GM19023 (cell line): ENCODE measurements at regions not wholly inside any gene's neighbourhood (a gene's known extent, or its start where the extent isn't known, plus 50 kb on each side); places are given as distances from the start of the nearest gene placed in this dataset.
"Not testable (repeated sequence)": the region's sequence is repeated elsewhere in the genome, so short reads cannot be mapped to it uniquely, and the experiment has no call there.

ENCODE experiments used
- ATAC-seq: cut with Tn5 transposase; IDR thresholded peaks from one replicate; pipeline ENCODE4 v1.9.1; 2021; ENCODE audit warnings: mild to moderate bottlenecking, moderate library complexity; ENCODE audit not compliant: unreplicated experiment

DNA sequence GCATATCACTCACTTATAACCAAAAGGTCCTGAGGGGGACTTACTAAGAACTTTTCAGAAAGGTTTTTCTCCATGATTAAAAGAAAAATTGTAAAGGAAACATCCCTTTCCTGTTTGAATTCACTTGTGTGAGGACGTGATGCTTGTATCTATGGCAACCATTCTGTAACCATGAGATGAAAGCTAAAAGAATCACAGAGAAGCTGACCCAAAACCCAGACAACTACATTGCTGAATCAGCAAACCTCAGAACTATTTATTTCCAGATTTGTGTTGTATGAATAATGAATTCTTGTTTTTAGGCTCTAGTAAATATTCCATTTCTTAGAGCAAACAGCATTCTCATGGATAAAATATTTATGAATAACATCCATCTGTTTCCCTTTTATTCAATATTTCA, 91.2 kb downstream of the RCHY1 start:
- no peak for ATAC-seq

DNA sequence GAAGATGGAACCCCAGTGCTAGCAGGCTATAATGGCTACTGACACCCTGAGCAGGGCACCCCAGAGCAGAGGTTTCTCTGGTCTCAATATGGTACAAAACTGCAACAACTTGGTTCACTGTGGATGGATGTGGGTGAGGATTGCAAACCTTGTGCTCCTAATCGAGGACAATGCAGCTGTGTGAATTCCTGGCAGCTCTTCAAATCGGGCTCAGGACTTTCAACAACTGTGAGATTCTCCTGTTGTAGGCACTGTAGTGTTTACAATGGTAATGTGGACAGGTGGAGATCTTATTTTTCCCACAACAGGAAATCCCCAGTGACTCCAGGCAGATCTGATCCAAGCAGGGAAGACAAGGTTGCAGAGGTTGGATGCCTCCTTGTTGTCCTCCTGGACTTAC, 101.5 kb downstream of the RCHY1 start:
- ATAC-seq = no peak

DNA sequence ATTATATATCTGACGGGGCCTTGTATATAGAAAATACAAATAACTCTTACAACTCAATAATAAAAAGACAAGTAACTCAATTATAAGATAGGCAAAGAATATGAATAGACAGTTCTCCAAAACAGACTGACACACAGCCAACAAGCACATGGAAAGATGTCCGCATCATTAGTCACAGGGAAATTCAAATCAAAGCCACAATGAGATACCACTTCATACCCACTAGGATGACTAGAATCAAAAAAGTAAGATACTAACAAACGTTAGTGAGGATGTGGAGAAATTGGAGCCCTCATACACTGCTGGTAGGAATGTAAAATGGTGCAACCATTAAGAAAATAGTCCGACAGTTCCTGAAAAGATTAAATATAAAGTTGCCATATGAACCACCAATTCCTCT, 115.7 kb downstream of the RCHY1 start:
- no peak for ATAC-seq

- no peak for ATAC-seq
Measured at GRCh38 chr4:75391489-75392166, 122.6 kb downstream of the RCHY1 start.

DNA sequence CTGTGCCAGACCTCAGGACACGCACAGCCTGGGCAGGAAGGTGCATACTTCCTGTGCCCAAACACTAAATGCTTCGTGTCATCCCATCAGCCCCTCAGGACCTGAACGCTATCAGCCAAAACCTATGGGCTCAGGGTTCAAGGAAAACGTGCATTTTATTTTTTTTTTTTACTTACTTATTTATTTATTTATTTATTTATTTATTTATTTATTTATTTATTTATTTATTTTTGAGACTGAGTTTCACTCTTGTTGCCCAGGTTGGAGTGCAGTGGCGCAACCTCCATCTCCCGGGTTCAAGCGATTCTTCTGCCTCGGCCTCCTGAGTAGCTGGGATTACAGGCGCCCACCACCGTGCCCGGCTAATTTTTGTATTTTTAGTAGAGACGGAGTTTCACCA, 127.8 kb downstream of the RCHY1 start:
- not testable (repeated sequence) for ATAC-seq

DNA sequence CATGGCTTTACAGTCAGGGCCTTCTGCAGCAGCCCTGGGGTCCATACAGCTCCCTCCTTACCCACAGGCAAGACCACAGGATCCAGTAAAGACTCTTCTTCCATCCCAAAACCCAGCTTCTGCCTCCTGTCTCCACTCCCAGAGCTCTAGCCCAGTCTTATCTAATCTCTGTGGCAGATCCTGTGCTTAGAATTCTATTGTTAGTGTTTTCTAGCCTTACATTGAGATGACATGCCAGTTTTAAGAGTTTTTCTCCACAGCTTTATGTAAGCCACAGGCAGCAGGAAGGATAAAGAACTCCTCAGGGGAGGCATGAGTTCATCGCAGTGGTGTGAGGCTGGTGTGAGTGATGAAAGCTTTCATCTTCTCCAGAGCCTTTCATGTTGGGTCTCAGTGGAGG, 129.1 kb downstream of the RCHY1 start:
- no peak for ATAC-seq

DNA sequence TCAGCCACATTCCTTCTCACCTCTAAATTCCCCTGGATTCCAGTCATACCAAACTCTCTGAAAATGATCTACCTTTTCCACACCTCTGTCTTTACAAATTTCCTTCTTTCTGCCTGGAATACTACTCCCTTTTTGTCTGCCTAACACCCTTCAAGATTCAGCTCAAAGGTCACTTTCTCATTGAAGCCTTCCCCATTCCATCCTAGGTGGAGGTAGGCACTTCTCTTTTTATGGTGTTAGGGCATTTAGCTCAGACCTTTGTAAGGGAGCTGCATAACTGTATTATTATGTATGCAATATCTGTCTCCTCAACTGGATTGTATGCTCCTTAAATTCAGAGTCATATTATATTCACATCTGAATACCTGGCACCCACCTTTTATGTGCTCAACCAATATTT, 137.7 kb downstream of the RCHY1 start:
- no peak for ATAC-seq

GRCh38 chr4:75371915-75372314, 142.3 kb downstream of the RCHY1 start:
- ATAC-seq = no peak

DNA sequence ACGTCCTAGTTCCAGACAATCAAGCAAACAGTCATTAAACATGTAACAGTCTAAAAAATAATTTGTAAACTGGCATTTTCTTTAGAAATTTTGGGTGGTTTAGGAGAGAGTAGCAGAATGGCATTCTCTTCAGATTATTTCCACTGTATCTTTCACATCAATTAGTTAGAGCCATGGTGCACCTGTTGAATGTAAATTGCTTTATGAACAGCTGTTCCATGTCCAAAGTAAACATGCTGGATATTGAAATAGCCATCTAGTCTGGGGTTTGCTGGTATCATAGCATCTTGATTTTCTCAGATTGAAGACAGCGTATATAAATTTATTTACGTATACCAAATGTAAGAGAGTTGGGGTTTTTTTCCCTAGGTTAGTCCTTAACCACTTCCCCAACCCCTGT, 143.6 kb downstream of the RCHY1 start:
- ATAC-seq = no peak

DNA sequence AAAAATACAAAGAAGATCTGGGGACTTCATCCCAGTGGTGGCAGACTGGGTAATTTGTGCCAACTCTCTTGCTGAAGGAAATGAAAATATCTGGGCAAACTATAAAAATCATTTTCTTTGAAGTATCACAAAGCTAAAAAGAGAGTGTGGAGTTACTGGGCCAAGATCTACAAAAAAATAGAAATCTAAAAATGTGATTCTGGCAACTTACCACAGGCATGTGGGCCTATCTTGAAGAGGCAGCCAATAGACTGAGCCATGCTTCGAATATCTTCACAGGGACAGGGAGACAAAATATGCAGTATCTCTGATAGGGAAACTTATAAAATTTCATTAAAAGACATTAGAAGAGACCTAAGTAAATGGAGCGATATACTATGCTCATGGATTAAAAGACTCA, 168.8 kb downstream of the RCHY1 start:
- no peak for ATAC-seq

GRCh38 chr4:75344915-75345314, 169.3 kb downstream of the RCHY1 start:
- no peak for ATAC-seq

DNA sequence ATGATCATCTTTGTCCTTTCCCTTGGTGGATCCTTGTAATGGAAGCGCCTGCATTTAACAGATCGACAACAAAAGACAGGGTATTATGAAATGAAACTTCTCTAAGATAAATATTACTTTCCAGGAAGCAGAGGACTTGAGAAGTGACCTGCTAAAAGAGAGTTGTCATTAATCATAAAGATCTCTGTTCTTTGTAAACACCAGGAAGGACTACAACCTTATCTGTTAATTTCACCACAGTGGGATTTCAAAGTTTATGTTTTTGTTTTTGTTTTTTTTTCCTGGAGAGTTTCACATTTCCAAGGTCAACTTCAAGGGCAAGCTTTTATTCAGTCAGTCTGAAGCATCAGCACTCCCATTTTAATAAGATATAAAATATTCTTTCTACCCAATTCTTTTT, 170.9 kb downstream of the RCHY1 start:
- no peak for ATAC-seq

DNA sequence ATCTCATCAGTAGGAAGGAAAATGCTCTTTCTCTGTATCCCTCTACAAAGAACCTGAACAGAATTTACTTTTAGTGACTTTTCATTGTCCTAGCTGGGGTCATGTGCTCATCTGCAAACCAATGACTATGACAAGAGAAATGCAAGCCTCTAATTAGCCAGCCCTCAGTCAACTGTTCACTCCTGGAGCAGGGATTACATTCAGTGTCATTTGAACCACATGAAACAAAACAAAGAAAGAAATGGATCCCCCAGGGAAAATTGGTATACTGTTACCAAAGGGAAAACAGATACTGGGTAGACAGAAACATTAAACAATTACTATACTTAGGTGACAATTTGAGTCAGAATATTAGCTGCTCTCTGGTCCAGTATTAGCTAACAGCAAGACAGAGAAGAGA, 173.6 kb downstream of the RCHY1 start:
- ATAC-seq = no peak

DNA sequence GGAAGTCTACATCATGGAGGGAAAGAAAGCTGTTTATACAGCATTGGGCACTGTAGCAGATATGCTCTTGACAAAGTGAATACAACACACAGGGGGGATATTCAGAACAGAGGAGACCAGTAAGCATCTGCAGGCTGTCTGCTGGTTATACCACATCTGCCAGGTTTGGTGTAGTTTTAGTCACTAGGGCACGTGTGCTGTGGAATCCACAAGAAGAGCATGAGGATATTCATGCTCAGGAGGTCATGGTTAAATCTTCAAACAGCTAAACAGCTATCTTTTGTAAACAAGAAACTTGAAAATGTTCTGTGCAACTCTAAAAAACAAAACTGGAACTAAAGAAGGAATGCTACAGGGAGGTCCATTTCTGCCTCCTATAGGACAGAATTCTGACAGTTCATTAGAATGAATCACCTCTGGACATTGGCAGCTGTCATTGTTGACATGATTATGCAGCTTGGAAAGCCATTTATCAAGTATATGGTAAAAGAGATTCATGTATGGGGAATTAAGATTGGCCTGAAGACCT, 175.8 kb downstream of the RCHY1 start:
- ATAC-seq = no peak

DNA sequence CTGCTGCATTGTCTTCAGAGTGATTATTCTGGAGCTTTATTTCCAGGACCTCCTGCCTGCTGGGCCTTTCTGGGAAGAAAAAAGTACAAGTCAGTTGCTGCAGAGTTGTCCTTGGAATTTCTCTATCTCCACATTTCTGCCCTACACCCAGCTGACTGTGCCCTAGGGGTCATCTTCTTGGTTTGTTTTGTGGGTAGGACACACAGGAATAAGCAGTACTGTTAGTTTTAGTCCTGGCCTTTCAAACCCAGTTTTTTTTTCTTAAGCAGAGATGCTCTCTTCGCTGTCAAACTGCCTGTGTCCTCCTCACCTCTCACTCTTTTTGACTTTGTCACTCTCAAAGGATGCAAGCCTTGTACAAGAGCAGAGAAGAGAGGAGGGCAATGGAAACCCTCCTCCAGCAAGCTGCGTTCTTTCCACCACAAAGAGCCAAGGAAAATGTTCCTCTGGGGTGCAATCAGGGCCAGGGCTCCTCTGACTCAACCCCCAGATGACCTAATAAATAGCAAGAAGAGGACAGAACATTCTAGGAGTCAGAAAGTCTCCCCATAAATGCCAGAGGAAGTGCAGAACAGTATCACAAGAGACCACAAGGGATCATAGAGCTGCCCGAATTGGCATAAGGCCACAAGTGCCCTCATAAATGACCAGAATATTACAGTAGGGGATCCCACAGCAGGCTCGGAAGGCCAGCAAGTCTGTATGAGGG, 186.2 kb downstream of the RCHY1 start:
- no peak for ATAC-seq

- ATAC-seq = no peak
Measured at GRCh38 chr4:75325318-75325979, 188.8 kb downstream of the RCHY1 start.

- no peak for ATAC-seq
Measured at GRCh38 chr4:75321484-75321883, 192.7 kb downstream of the RCHY1 start.

- not testable (repeated sequence) for ATAC-seq
Measured at GRCh38 chr4:75317641-75318040, 196.6 kb downstream of the RCHY1 start.

GRCh38 chr4:75308049-75308448, 206.2 kb downstream of the RCHY1 start:
- ATAC-seq = no peak

- ATAC-seq = no peak
Measured at GRCh38 chr4:75306506-75306905, 207.7 kb downstream of the RCHY1 start.

GRCh38 chr4:75302648-75303047, 211.6 kb downstream of the RCHY1 start:
- no peak for ATAC-seq
